Calu3 (cell line): ENCODE measurements at regions not wholly inside any gene's neighbourhood (a gene's known extent, or its start where the extent isn't known, plus 50 kb on each side); places are given as distances from the start of the nearest gene placed in this dataset.

Experiments used
- BruUV-seq: library from RNA; stranded (reverse); fragments of 400-500 nt; replicated peaks from 2 replicates; lab custom pipeline; 2021; lab: Mats Ljungman, UMichigan
- CTCF ChIA-PET: fragments of 300-600 bp; sonication (Branson Sonifier 250); formaldehyde crosslinking; loops from one replicate; lab custom pipeline; 2022; ENCODE audit warnings: antibody characterized with exemption; lab: Charles Lee
- DNase-seq: peaks from one replicate; pipeline ENCODE4 v3.0.0; 2022
- H3K27ac Mint-ChIP-seq: one replicate; pipeline ENCODE4 v1.8.0; 2022; ENCODE audit warnings: mixed read lengths; ENCODE audit not compliant: unreplicated experiment
- H3K27me3 Mint-ChIP-seq: one replicate; pipeline ENCODE4 v1.8.0; 2022; ENCODE audit warnings: mixed read lengths; ENCODE audit not compliant: unreplicated experiment
- H3K36me3 Mint-ChIP-seq: one replicate; pipeline ENCODE4 v1.8.0; 2022; ENCODE audit warnings: mild to moderate bottlenecking, moderate library complexity, mixed read lengths; ENCODE audit not compliant: insufficient read depth, unreplicated experiment
- H3K4me1 Mint-ChIP-seq: one replicate; pipeline ENCODE4 v1.8.0; 2022; ENCODE audit warnings: mild to moderate bottlenecking, low read depth, mixed read lengths; ENCODE audit not compliant: unreplicated experiment
- H3K4me3 Mint-ChIP-seq: one replicate; pipeline ENCODE4 v1.8.0; 2022; ENCODE audit warnings: mild to moderate bottlenecking, low read depth, moderate library complexity, mixed read lengths; ENCODE audit not compliant: unreplicated experiment
- H3K9me3 Mint-ChIP-seq: one replicate; pipeline ENCODE4 v1.8.0; 2022; ENCODE audit warnings: low read depth, mixed read lengths; ENCODE audit not compliant: unreplicated experiment
- CTCF ChIP-seq: fragments of 200-600 bp; IDR thresholded peaks from one replicate; pipeline ENCODE4 v1.8.0; 2022; ENCODE audit warnings: antibody characterized with exemption; ENCODE audit not compliant: unreplicated experiment
- intact Hi-C: fragments of 100-400 bp; cut with micrococcal nuclease; formaldehyde crosslinking; loops from one replicate; pipeline ENCODE4 v1.10.0; 2022; ENCODE audit not compliant: unreplicated experiment

- H3K4me3 Mint-ChIP-seq, result no peak overlapping the region
- no TSS peak for BruUV-seq
Measured at GRCh38 chr15:37758412-37758811, 176.0 kb upstream of the TMCO5A start.

GRCh38 chr15:37764733-37765191 is 169.7 kb upstream of the TMCO5A start:
- Mint-ChIP-seq H3K36me3 (no peaks in the 10 kb centered on the region), H3K4me3 (no peak overlapping the region), H3K4me1 (peaks cover 8% of the 10 kb centered on the region), H3K9me3 (no peaks in the 10 kb centered on the region), H3K27me3 (no peaks in the 10 kb centered on the region), H3K27ac (no peak overlapping the region)
- TF ChIP-seq CTCF, result no peak
- CTCF ChIA-PET, result interaction anchor here (0.6 to 0.8 kb wide), 3 partner anchors 116 to 137 kb away, joined by 3 read pairs; no protein-coding TSS in a partner anchor
- BruUV-seq, result no TSS peak
- intact Hi-C loops, result loop anchor here (1.0 kb wide), 1 partner anchor 116 kb away; no protein-coding TSS in a partner anchor
- DNase-seq, result peak; percentile 34

More at GRCh38 chr15:37758412-37758811, 176.0 kb upstream of the TMCO5A start:
- CTCF ChIA-PET, result no interaction called here
- Mint-ChIP-seq H3K27me3 (no peaks in the 10 kb centered on the region), H3K9me3 (no peaks in the 10 kb centered on the region), H3K36me3 (peaks cover 3% of the 10 kb centered on the region), H3K4me1 (no peaks in the 10 kb centered on the region), H3K27ac (no peak overlapping the region)
- intact Hi-C loops, result no loop called here
- no peak for TF ChIP-seq CTCF
- DNase-seq, result no peak

GRCh38 chr15:37765786-37766185 is 168.7 kb upstream of the TMCO5A start:
- Mint-ChIP-seq H3K27me3 (no peaks in the 10 kb centered on the region), H3K9me3 (no peaks in the 10 kb centered on the region), H3K4me1 (peaks cover 8% of the 10 kb centered on the region), H3K27ac (no peak overlapping the region), H3K4me3 (no peak overlapping the region), H3K36me3 (no peaks in the 10 kb centered on the region)
- CTCF ChIA-PET, result no interaction called here
- DNase-seq, result peak; percentile 7
- no TSS peak for BruUV-seq
- intact Hi-C loops, result no loop called here
- TF ChIP-seq CTCF, result no peak

DNA sequence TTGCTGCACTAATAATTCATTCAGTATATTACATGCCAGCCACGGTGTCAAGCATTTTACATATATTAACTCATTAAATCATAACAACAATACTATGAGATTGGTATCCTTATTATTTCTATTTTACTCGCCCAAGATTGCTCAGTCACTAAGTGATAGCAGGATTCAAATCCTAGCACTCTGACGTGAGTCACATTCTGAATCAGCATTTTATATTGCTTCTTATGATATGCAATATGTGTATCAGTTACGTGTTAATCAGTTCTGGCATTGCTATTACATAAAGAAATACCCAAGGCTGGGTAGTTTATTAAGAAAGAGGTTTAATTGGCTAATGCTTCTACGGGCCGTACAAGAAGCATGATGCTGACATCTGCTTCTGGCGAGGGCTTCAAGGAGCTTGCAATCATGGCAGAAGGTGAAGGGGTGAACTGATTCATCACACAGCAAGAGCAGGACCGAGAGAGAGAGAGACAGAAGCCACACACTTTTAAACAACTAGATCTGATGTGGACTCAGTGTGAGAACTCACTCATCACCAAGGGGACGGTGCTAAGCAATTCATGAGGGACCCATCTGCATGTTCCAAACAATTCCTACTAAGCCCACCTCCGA is 166.5 kb upstream of the TMCO5A start:
- Mint-ChIP-seq H3K4me1 (peaks cover 8% of the 10 kb centered on the region), H3K27me3 (no peaks in the 10 kb centered on the region), H3K36me3 (no peaks in the 10 kb centered on the region), H3K27ac (no peak overlapping the region), H3K4me3 (no peak overlapping the region), H3K9me3 (no peaks in the 10 kb centered on the region)
- no TSS peak for BruUV-seq
- intact Hi-C loops, result no loop called here
- CTCF ChIA-PET, result no interaction called here
- no peak for TF ChIP-seq CTCF
- DNase-seq, result no peak
